Nephron (organoid): ENCODE measurements at regions not wholly inside any gene's neighbourhood (a gene's known extent, or its start where the extent isn't known, plus 50 kb on each side); places are given as distances from the start of the nearest gene placed in this dataset.

Source experiments
- H3K27ac Mint-ChIP-seq, 3 experiments: 2 replicates each; pipeline ENCODE4 v1.8.0; 2020; ENCODE audit warnings: mixed read lengths in 3 of 3, mild to moderate bottlenecking in 2 of 3, moderate library complexity in 1 of 3
- H3K27me3 Mint-ChIP-seq: 2 replicates; pipeline ENCODE4 v1.8.0; 2021; ENCODE audit warnings: low read depth, mild to moderate bottlenecking, moderate library complexity, mixed read lengths
- H3K36me3 Mint-ChIP-seq: 2 replicates; pipeline ENCODE4 v1.8.0; 2020; ENCODE audit warnings: low read depth, mixed read lengths
- H3K4me1 Mint-ChIP-seq: 2 replicates; pipeline ENCODE4 v1.8.0; 2020; ENCODE audit warnings: mixed read lengths
- H3K4me3 Mint-ChIP-seq, 3 experiments: 2 replicates each; pipeline ENCODE4 v1.8.0; 2020; ENCODE audit warnings: mild to moderate bottlenecking in 3 of 3, mixed read lengths in 3 of 3, moderate library complexity in 2 of 3
- H3K9me3 Mint-ChIP-seq: 2 replicates; pipeline ENCODE4 v1.8.0; 2020; ENCODE audit warnings: mixed read lengths
- CTCF ChIP-seq, 3 experiments: fragments of 200-600 bp; sonication (generic); IDR thresholded peaks; one replicate each; pipeline ENCODE4 v1.5.0; 2021; ENCODE audit warnings: antibody characterized with exemption in 3 of 3; ENCODE audit not compliant: unreplicated experiment in 3 of 3

- H3K4me3 Mint-ChIP-seq = no peak overlapping the region
- H3K36me3 Mint-ChIP-seq = no peaks in the 10 kb centered on the region
- no peak overlapping the region for H3K27ac Mint-ChIP-seq
- H3K9me3 Mint-ChIP-seq = no peaks in the 10 kb centered on the region
- no peaks in the 10 kb centered on the region for H3K4me1 Mint-ChIP-seq
- TF ChIP-seq CTCF (IDR thresholded peaks at IDR 0.05; ENCODE audit: unreplicated experiment in 3 of 3) = no peak
- H3K27me3 Mint-ChIP-seq = peaks cover 8% of the 10 kb centered on the region
Measured at GRCh38 chr18:76640438-76640837, 145.4 kb upstream of the ZNF516 start.

DNA sequence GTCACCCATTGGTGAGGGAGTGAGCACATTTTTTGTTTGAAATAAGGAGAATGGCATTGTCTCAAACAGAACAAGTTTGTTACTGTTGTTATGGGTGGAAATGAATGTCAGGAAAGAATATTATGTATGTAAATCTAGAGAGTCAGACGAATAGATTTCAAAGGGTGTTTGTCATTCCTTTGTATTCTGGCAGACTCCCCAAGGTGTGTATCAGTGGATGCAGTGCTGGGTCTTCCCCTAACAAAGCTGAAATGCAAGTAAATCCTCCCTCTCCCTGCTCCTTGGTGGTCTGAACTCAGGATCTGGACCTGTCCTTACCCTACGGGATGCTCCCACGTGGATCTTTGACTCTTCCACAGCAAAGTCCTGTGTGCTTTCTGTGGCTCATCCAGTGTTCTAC is 139.5 kb upstream of the ZNF516 start:
- H3K4me3 Mint-ChIP-seq = no peak overlapping the region
- H3K27ac Mint-ChIP-seq = no peak overlapping the region
- H3K4me1 Mint-ChIP-seq = no peaks in the 10 kb centered on the region
- no peak for TF ChIP-seq CTCF (IDR thresholded peaks at IDR 0.05; ENCODE audit: unreplicated experiment in 3 of 3)
- H3K36me3 Mint-ChIP-seq = peaks cover 4% of the 10 kb centered on the region
- peaks cover 11% of the 10 kb centered on the region for H3K9me3 Mint-ChIP-seq
- peaks cover 5% of the 10 kb centered on the region for H3K27me3 Mint-ChIP-seq

DNA sequence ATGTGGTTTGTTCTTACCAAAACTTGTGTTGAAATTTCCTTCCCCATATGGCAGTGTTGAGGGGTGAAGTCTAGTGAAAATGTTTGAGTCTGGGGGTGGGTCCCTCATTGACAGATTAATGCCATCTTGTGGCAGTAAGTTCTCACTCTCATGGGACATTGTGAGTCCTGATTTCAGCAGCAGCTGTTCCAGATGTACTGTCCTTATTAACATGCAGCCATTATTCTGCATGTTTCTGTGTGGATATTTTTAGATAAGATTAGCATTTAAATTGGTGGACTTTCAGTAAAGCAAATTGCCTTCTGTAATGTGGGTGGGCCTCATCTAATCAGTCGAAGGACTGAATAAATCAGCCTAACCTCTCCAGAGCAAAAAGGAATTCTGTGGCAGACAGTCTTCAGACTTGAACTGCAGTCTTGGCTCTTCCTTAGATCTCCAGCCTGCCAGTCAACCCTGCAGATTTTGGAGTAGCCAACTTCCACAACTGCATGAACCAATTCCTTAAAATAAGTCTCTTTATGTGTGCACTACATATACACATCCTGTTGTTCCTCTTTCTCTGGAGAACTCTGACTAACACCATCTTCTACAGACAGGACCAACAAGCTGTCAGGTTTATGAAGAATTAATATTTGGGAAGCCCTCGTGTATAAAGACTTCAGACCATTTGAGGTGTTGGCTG is 138.7 kb upstream of the ZNF516 start:
- Mint-ChIP-seq H3K27ac (no peak overlapping the region), H3K27me3 (no peaks in the 10 kb centered on the region), H3K4me1 (no peaks in the 10 kb centered on the region), H3K36me3 (peaks cover 8% of the 10 kb centered on the region), H3K4me3 (no peak overlapping the region), H3K9me3 (peaks cover 17% of the 10 kb centered on the region)
- no peak for TF ChIP-seq CTCF (IDR thresholded peaks at IDR 0.05; ENCODE audit: unreplicated experiment in 3 of 3)

DNA sequence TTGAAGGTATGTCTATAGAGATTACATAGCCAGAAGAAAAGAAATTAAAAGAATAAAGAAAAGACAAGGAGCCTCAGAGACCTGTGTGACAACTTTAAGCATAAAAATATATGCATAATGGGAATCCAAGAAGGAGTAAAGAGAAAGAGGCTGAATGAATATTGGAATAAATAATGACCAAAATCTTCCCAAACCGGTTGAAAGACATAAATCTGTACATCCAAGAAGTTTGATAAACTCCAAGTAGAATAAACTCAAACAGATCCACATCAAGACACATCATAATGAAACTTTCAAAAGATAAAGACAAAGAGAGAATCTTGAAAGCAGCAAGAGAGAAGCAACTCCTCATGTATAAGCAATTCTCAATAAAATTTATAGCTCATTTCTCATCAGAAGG is 132.4 kb upstream of the ZNF516 start:
- H3K36me3 Mint-ChIP-seq = peaks cover 14% of the 10 kb centered on the region
- no peak overlapping the region for H3K27ac Mint-ChIP-seq
- H3K4me1 Mint-ChIP-seq = peaks cover 7% of the 10 kb centered on the region
- H3K27me3 Mint-ChIP-seq = peaks cover 8% of the 10 kb centered on the region
- H3K4me3 Mint-ChIP-seq = no peak overlapping the region
- no peak for TF ChIP-seq CTCF (IDR thresholded peaks at IDR 0.05; ENCODE audit: unreplicated experiment in 3 of 3)
- peaks cover 25% of the 10 kb centered on the region for H3K9me3 Mint-ChIP-seq

DNA sequence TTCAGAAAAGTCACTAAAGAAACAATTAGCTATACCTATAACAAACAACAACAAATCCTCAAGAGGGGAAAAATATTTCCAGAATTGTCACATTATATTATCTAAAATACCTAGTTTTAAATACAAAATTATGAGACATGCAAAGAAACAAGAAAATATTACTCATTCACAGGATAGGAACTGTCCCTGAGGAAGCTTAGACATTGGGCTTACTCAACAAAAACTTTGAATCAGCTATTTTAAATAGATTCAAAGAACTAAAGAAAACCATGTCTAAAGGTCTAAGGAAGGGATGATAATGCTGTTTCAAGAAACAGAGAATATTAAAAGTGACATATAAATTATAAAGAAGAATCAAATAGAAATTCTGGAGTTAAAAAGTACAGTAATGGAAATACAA is 131.9 kb upstream of the ZNF516 start:
- Mint-ChIP-seq H3K27me3 (peaks cover 8% of the 10 kb centered on the region), H3K9me3 (peaks cover 22% of the 10 kb centered on the region), H3K4me3 (no peak overlapping the region), H3K27ac (no peak overlapping the region), H3K36me3 (peaks cover 13% of the 10 kb centered on the region), H3K4me1 (peaks cover 11% of the 10 kb centered on the region)
- TF ChIP-seq CTCF (IDR thresholded peaks at IDR 0.05; ENCODE audit: unreplicated experiment in 3 of 3) = no peak

GRCh38 chr18:76622651-76623050 is 127.6 kb upstream of the ZNF516 start:
- Mint-ChIP-seq H3K4me1 (peaks cover 55% of the 10 kb centered on the region), H3K9me3 (peaks cover 5% of the 10 kb centered on the region), H3K36me3 (no peaks in the 10 kb centered on the region), H3K27ac (peak overlapping the region; percentile 92 to 99 (median 99)), H3K27me3 (peaks cover 8% of the 10 kb centered on the region), H3K4me3 (peak overlapping the region; percentile 74 to 84 (median 81))
- TF ChIP-seq CTCF (IDR thresholded peaks at IDR 0.05; ENCODE audit: unreplicated experiment in 3 of 3) = no peak
